Immature natural killer cell (primary cell): ENCODE measurements at regions not wholly inside any gene's neighbourhood (a gene's known extent, or its start where the extent isn't known, plus 50 kb on each side); places are given as distances from the start of the nearest gene placed in this dataset.

ENCODE experiments used
- DNase-seq, 3 donors: peaks; one replicate each; pipeline ENCODE4 v3.0.0; 2022; ENCODE audit warnings: mixed read lengths in 1 of 3
- H3K27ac Mint-ChIP-seq, 6 donors: one replicate each; pipeline ENCODE4 v1.8.0; 2020; ENCODE audit warnings: mixed read lengths in 6 of 6, mild to moderate bottlenecking in 5 of 6, inconsistent platforms in 4 of 6, moderate library complexity in 3 of 6
- H3K27me3 Mint-ChIP-seq, 3 donors: one replicate each; pipeline ENCODE4 v1.8.0; 2020 to 2021; ENCODE audit warnings: low read depth in 3 of 3, mild to moderate bottlenecking in 3 of 3, mixed read lengths in 3 of 3, moderate library complexity in 3 of 3, inconsistent platforms in 1 of 3
- H3K36me3 Mint-ChIP-seq, 3 donors: one replicate each; pipeline ENCODE4 v1.8.0; 2020; ENCODE audit warnings: mixed read lengths in 3 of 3, inconsistent platforms in 2 of 3, mild to moderate bottlenecking in 2 of 3
- H3K4me1 Mint-ChIP-seq, 2 donors: one replicate each; pipeline ENCODE4 v1.8.0; 2020; ENCODE audit warnings: inconsistent platforms in 2 of 2, mild to moderate bottlenecking in 2 of 2, mixed read lengths in 2 of 2, moderate library complexity in 1 of 2
- H3K4me3 Mint-ChIP-seq, 5 donors: one replicate each; pipeline ENCODE4 v1.8.0; 2020; ENCODE audit warnings: mild to moderate bottlenecking in 5 of 5, mixed read lengths in 5 of 5, inconsistent platforms in 3 of 5, moderate library complexity in 3 of 5
- H3K9me3 Mint-ChIP-seq, 6 donors: one replicate each; pipeline ENCODE4 v1.8.0; 2020; ENCODE audit warnings: mild to moderate bottlenecking in 6 of 6, mixed read lengths in 6 of 6, inconsistent platforms in 4 of 6, moderate library complexity in 3 of 6

DNA sequence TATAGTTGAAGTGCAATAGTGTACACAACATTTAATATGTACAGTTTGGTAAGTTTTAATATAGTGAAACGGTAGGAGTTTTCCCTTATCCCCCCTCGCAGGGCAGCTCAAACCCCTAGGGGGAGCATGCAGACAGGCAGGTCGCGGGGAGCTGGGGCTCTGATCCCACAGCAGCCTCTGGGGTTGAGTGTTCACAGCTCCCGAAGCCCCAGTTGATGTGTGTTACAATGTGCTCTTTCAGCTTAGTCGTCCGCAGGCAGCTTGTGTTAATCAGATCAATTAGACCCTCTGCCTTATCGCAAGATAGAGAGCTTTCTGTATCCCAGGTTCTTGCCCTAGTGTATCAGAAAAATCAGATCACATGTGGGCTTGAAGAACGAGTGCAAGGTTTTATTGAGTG is 143.1 kb upstream of the CHRNA7 start:
- Mint-ChIP-seq H3K4me3 (no peak overlapping the region), H3K4me1 (no peaks in the 10 kb centered on the region), H3K9me3 (no peaks in the 10 kb centered on the region), H3K36me3 (no peaks in the 10 kb centered on the region), H3K27me3 (peaks cover 7 to 16% (median 8%) of the 10 kb centered on the region in 3 donors), H3K27ac (no peak overlapping the region)
- DNase-seq = no peak

DNA sequence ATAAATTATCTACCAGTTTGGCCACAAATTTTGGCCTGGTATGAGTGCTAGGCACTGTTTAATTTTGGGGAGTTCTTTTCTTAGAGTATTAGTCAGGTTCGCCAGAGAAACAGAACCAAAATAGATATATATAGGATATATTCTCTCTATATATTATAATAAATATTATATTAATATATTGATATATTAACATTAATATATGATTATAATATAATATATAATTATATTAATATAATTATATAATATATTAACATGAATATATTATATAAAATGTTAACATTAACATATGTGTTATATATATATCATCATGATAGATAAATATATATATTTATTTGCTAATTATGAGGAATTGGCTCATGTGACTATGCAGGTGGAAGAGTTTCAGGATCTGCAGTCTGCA is 137.8 kb upstream of the CHRNA7 start:
- Mint-ChIP-seq H3K27me3 (peaks cover 2 to 21% (median 4%) of the 10 kb centered on the region in 3 donors), H3K4me3 (no peak overlapping the region), H3K9me3 (peaks cover 0 to 4% (median 2%) of the 10 kb centered on the region in 6 donors), H3K27ac (no peak overlapping the region), H3K4me1 (no peaks in the 10 kb centered on the region), H3K36me3 (peaks cover 0 to under 1% (median 0%) of the 10 kb centered on the region in 3 donors)
- no peak for DNase-seq

DNA sequence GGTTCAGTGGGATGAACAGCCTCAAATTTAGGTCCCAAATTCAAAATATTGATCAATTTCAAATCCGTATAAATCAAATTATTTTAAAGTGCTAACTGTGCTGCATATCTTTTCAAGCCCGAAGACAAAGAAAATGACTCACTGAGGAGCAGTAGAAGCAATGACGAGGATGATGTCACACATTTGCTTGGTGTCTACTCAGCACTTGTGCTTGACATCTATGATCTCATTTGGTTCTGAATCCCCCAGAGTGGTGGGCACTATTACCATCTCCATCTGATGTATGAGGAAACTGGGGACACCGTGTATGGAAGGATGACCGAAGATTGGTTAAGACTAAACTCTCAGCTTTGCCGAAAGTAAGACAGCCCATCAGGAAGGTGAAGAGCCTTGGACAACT is 136.5 kb upstream of the CHRNA7 start:
- Mint-ChIP-seq H3K4me1 (no peaks in the 10 kb centered on the region), H3K27me3 (peaks cover 2 to 13% (median 4%) of the 10 kb centered on the region in 3 donors)

DNA sequence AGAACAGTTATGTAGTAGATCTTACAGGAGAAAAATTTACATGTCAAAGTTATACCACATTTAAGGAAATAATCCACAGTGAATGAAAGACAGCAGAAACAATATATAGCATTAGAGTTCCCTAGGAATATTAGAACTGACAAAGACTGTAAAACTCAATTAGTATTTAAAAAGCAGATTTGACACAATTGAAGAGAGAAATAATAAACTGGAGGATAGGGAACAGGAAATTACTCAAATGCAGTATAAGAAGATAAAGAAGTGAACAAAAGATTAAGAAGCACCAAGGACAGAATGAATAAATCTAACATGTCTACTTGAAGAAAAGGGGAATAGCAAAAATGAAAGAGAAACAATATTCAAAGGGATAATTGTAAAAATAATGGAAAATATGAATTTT is 132.6 kb upstream of the CHRNA7 start:
- Mint-ChIP-seq H3K4me1 (no peaks in the 10 kb centered on the region), H3K9me3 (peaks cover 0 to 16% (median 12%) of the 10 kb centered on the region in 6 donors), H3K36me3 (peaks cover 0 to 5% (median 0%) of the 10 kb centered on the region in 3 donors), H3K27me3 (peaks cover 4 to 12% (median 5%) of the 10 kb centered on the region in 3 donors), H3K27ac (no peak overlapping the region), H3K4me3 (no peak overlapping the region)
- DNase-seq = no peak

More for the DNA sequence above, 136.5 kb upstream of the CHRNA7 start:
- H3K4me3 Mint-ChIP-seq = no peak overlapping the region
- H3K36me3 Mint-ChIP-seq = peaks cover 0 to 5% (median 0%) of the 10 kb centered on the region in 3 donors
- peaks cover 0 to 16% (median 8%) of the 10 kb centered on the region in 6 donors for H3K9me3 Mint-ChIP-seq
- H3K27ac Mint-ChIP-seq = no peak overlapping the region
- no peak for DNase-seq

DNA sequence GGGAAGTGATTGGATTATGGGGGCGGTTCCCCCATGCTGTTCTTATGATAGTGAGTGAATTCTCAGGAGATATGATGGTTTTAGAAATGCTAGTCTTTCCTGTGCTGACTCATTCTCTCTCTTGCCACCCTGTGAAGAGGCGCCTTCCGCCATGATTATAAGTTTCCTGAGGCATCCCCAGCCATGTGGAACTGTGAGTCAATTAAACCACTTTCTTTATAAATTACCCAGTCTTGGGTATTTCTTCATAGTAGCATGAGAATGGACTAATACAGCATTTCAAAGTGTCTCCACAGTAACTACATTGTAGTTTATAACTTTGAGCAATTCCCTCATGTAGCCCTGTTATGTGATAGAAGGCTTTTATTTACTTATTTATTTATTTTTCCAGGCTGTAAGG is 128.8 kb upstream of the CHRNA7 start:
- Mint-ChIP-seq H3K4me3 (no peak overlapping the region), H3K36me3 (peaks cover 0 to 5% (median 0%) of the 10 kb centered on the region in 3 donors), H3K9me3 (peaks cover 0 to 16% (median 12%) of the 10 kb centered on the region in 6 donors), H3K4me1 (no peaks in the 10 kb centered on the region), H3K27me3 (peaks cover 5 to 7% (median 6%) of the 10 kb centered on the region in 3 donors), H3K27ac (no peak overlapping the region)
- no peak for DNase-seq

DNA sequence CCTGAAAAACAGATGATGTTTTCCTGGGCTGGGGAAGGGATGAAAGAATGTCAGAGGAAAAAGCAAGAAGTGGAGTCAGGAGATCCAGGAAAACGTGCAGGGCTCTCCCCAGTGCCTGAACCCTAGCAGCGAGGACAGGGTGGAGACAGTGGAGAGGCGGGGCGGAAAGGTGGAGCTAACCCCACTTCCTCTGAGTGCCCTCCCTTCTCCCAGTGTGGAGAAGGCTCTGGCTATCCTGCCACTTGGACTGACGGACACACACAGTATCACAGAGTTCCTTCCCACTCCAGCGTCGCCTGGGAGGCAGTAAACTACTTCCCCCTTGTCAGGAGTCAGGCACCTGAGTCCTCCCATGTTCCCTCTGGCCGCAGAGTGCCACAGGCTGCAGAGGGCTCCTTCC is 125.3 kb upstream of the CHRNA7 start:
- H3K9me3 Mint-ChIP-seq = peaks cover 0 to 2% (median 0%) of the 10 kb centered on the region in 6 donors
- H3K27ac Mint-ChIP-seq = no peak overlapping the region
- no peaks in the 10 kb centered on the region for H3K36me3 Mint-ChIP-seq
- no peak for DNase-seq
- H3K4me1 Mint-ChIP-seq = no peaks in the 10 kb centered on the region
- no peak overlapping the region for H3K4me3 Mint-ChIP-seq
- H3K27me3 Mint-ChIP-seq = peaks cover 2 to 6% (median 5%) of the 10 kb centered on the region in 3 donors

DNA sequence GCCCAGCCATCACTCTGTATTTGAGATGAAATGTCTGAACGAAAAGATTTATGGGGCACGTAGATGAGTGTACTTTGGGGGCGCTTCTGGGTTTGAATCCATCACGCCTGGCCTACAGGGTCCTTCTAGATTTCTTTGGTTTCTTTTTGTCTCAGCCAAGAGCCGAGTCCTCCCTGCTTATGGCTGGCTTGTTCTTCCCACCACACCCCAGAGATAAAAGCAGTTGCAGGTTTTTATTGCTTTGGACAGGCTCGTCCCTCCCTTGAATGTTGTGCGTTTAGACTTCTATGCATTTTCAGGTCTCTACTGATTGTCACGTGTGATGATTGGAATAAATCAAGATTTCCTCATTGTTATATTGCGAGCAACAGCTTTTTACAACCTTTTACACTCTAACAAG is 104.8 kb upstream of the CHRNA7 start:
- Mint-ChIP-seq H3K27me3 (peaks cover 0 to 7% (median 4%) of the 10 kb centered on the region in 3 donors), H3K9me3 (peaks cover 0 to 4% (median 1%) of the 10 kb centered on the region in 6 donors), H3K36me3 (no peaks in the 10 kb centered on the region), H3K4me3 (no peak overlapping the region), H3K4me1 (no peaks in the 10 kb centered on the region), H3K27ac (no peak overlapping the region)
- no peak for DNase-seq

DNA sequence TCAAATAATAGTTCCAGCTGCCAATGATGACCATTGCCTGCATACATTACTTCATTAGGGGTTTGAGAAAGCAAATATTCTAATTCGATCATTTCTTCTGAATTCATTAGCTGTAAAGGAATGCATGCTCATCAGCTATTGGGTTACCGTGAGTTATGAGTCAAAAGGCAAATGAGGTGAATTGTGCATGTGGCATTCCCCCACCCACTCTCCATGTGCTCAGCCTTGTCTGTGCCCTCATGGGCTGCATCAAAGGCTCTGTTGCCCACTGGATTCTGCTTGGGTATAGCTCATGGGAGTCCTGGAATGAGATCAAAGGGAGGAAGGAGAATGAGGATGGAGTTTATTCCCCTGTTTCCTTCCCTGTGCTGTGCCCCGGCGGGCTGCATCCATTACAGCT is 99.3 kb upstream of the CHRNA7 start:
- Mint-ChIP-seq H3K36me3 (no peaks in the 10 kb centered on the region), H3K4me3 (no peak overlapping the region), H3K27ac (no peak overlapping the region), H3K9me3 (no peaks in the 10 kb centered on the region), H3K27me3 (peaks cover 2 to 10% (median 5%) of the 10 kb centered on the region in 3 donors), H3K4me1 (no peaks in the 10 kb centered on the region)
- DNase-seq = no peak

DNA sequence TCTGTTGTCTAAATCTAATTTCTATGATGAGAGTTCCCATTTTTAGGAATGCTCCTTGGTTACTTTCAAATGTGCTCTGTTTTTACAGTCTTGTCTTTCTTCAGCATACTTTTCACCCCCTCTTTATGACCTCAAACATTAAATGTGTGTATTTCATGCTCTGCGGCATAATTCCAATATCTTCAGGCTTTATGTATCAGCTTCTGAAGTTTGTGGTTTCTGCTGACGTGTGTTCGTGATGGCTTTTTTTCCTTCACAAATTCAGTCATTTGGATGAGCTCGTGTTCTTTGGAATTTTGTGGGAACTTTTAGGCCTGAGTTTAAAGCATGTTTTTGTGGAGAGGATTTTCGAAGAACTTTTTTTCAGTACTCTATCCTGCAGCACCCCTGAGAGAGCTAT is 97.7 kb upstream of the CHRNA7 start:
- Mint-ChIP-seq H3K27me3 (peaks cover 2 to 10% (median 5%) of the 10 kb centered on the region in 3 donors), H3K9me3 (no peaks in the 10 kb centered on the region), H3K4me3 (no peak overlapping the region), H3K27ac (no peak overlapping the region), H3K36me3 (no peaks in the 10 kb centered on the region), H3K4me1 (no peaks in the 10 kb centered on the region)
- no peak for DNase-seq

DNA sequence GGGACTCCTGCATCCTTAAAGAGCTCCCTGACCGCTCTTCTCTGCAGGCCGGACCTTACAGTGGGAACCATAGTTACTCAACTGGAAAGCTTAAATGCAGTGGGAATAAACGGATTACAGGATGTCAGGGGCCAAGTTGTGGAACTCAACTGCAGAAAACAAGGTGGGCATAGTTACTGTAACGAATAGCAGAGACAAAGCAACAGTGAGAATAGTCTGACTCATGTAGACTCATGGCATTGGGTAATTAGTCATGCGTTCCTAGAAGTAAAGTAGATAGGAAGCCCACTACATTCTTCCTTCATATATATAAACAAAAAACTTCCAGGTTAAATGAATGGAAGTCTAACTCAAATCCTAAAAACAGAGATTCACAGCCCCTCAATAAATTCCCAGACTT is 95.5 kb upstream of the CHRNA7 start:
- Mint-ChIP-seq H3K27ac (no peak overlapping the region), H3K4me1 (no peaks in the 10 kb centered on the region), H3K4me3 (no peak overlapping the region), H3K9me3 (no peaks in the 10 kb centered on the region), H3K27me3 (peaks cover 2 to 10% (median 5%) of the 10 kb centered on the region in 3 donors), H3K36me3 (no peaks in the 10 kb centered on the region)
- no peak for DNase-seq

DNA sequence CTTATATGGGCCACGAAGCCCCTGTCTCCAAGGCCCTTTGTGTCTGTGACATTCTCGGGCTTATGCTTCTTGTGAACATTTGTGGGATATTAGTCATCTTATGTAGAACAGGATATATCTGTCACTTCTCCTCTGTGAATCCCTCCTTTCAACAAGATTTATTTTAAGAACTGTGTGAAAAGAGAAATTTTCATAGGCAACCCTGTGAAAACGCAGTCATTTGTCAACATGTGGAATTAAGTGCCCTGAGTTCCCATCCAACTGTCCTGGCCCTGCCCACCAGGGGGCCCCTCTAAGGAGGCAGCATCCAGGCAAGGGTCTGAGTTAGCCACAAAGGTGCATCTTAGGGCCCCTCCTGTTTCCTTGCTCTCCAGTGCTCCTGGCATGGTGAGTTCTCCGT is 76.8 kb upstream of the CHRNA7 start:
- no peak for DNase-seq
- Mint-ChIP-seq H3K27me3 (peaks cover 0 to 11% (median 10%) of the 10 kb centered on the region in 3 donors), H3K9me3 (peaks cover 0 to 16% (median 4%) of the 10 kb centered on the region in 6 donors), H3K36me3 (no peaks in the 10 kb centered on the region), H3K27ac (no peak overlapping the region), H3K4me1 (no peaks in the 10 kb centered on the region), H3K4me3 (no peak overlapping the region)

DNA sequence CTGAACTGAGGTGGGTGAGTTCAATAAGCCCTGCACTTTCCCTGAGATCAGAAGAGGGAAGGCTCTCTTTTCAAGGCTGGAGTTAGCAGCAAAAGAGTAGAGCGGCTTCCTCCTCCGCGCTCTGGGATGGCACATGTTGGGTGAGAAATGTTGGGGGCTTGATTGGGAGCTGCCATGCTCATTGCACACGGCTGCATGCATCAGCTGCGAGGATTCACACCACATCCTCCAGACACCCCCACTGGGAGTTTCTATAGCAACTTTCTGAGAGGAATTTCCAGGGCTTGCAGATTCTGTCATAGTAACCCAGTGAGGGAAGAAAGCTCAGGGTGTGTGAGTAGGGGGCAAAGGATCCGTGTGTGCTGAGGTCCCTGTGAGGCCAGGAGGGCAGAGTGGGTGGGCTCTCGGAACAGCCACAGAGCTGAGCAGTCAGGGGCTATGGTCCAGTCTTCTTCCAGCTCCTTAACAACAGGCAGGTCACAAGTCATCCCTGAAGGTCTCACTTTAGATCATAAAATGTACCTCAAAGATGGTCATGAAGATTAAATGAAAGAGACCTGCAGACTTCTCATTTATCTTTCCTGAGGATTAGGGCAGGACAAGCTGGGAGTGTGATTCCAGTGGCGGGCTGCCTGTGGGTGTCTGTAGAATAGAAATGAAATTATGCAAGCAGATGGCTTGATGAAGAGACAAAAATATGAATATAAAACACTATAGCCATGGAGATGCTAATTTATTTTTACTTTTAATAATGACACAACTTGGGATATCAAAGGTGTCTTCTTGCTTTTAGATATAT is 75.7 kb upstream of the CHRNA7 start:
- H3K27me3 Mint-ChIP-seq = peaks cover 0 to 10% (median 9%) of the 10 kb centered on the region in 3 donors
- H3K27ac Mint-ChIP-seq = no peak overlapping the region
- no peak overlapping the region for H3K4me3 Mint-ChIP-seq
- H3K4me1 Mint-ChIP-seq = no peaks in the 10 kb centered on the region
- DNase-seq = no peak
- peaks cover 0 to 5% (median 0%) of the 10 kb centered on the region in 3 donors for H3K36me3 Mint-ChIP-seq
- H3K9me3 Mint-ChIP-seq = peaks cover 0 to 25% (median 5%) of the 10 kb centered on the region in 6 donors

DNA sequence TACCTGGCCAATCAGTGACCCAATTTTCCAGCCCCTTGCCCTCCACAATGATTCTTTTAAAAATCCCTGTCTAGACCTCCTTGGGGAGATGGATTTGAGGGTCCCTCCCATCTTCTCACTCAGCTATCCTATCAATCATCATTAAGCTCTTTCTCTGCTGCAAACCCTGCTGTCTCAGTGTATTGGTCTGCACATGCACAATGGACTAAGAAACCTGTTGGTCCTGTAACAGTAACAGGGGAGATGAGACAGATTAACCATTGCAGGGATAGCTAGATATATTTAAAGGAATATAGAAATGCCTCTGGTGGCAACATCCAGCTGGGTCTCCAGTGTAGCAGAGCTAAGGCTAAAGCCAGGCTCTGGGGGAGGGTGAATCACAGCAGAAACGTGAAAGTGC is 74.6 kb upstream of the CHRNA7 start:
- Mint-ChIP-seq H3K27me3 (peaks cover 0 to 6% (median 3%) of the 10 kb centered on the region in 3 donors), H3K36me3 (peaks cover 0 to 6% (median 0%) of the 10 kb centered on the region in 3 donors), H3K4me1 (no peaks in the 10 kb centered on the region), H3K9me3 (peaks cover 0 to 28% (median 5%) of the 10 kb centered on the region in 6 donors), H3K27ac (no peak overlapping the region), H3K4me3 (no peak overlapping the region)
- DNase-seq = no peak

DNA sequence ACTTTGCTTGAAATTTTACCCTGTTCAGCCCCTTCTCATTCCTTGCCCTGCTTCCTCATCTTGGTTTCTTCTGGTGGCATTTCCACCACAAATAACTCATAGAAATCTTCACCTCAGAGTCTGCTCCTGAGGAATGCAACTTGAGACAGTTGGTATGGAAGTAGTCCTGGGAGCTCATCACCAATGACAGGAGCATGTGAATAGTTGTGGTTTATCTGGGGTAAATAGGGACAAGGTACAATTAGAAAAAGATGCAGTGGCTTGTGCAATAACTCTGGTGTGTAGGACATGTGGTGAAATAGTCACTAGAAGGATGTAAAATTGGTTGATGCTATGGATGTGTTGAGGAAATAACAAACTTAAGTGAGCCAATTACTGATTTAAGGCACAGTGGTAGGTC is 72.7 kb upstream of the CHRNA7 start:
- no peaks in the 10 kb centered on the region for H3K4me1 Mint-ChIP-seq
- DNase-seq = no peak
- no peak overlapping the region for H3K27ac Mint-ChIP-seq
- no peak overlapping the region for H3K4me3 Mint-ChIP-seq
- H3K9me3 Mint-ChIP-seq = peaks cover 0 to 28% (median 8%) of the 10 kb centered on the region in 6 donors
- peaks cover 2 to 5% (median 3%) of the 10 kb centered on the region in 3 donors for H3K27me3 Mint-ChIP-seq
- H3K36me3 Mint-ChIP-seq = peaks cover 0 to 6% (median 0%) of the 10 kb centered on the region in 3 donors
